ENCODE measurements at regions not wholly inside any gene's neighbourhood (a gene's known extent, or its start where the extent isn't known, plus 50 kb on each side); places are given as distances from the start of the nearest gene placed in this dataset.

DNA sequence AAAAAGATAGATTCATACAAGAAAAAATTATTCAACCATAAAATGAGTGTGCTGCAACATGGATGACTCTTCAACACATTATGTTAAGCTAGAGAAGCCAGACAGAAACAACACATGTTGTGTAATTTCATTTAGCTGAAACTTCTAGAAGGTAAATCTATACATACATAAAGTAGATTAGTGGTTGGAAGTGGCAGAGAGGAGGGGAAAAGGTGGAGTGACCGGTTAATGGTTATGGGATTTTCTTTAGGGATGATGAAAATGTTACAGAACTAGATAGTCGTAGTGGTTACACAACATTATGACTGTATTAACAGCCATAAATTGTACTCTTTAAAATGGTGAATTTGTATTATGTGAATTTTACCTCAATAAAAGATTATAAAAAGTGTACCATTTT is 304.1 kb upstream of the SLC35B3 start:
- TF ChIP-seq, protein P1, sequence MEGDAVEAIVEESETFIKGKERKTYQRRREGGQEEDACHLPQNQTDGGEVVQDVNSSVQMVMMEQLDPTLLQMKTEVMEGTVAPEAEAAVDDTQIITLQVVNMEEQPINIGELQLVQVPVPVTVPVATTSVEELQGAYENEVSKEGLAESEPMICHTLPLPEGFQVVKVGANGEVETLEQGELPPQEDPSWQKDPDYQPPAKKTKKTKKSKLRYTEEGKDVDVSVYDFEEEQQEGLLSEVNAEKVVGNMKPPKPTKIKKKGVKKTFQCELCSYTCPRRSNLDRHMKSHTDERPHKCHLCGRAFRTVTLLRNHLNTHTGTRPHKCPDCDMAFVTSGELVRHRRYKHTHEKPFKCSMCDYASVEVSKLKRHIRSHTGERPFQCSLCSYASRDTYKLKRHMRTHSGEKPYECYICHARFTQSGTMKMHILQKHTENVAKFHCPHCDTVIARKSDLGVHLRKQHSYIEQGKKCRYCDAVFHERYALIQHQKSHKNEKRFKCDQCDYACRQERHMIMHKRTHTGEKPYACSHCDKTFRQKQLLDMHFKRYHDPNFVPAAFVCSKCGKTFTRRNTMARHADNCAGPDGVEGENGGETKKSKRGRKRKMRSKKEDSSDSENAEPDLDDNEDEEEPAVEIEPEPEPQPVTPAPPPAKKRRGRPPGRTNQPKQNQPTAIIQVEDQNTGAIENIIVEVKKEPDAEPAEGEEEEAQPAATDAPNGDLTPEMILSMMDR (conservative IDR thresholded peaks at IDR 0.05; ENCODE audit: low read depth, low read length) = no peak
- no peak for TF ChIP-seq EZH2 (IDR thresholded peaks at IDR 0.05; ENCODE audit: borderline replicate concordance, low read depth, low read length, poor library complexity, severe bottlenecking)

All from A673 (cell line).